ENCODE measurements at regions not wholly inside any gene's neighbourhood (a gene's known extent, or its start where the extent isn't known, plus 50 kb on each side); places are given as distances from the start of the nearest gene placed in this dataset.

- no peaks in the 10 kb centered on the region for H3K27me3 Mint-ChIP-seq
- no peak for DNase-seq (ENCODE audit: extremely low spot score, unreplicated experiment)
- no peaks in the 10 kb centered on the region for H3K36me3 Mint-ChIP-seq
- H3K4me3 Mint-ChIP-seq, result no peak overlapping the region
- H3K4me1 Mint-ChIP-seq (ENCODE audit: unreplicated experiment), result no peaks in the 10 kb centered on the region
- TF ChIP-seq, protein P1, sequence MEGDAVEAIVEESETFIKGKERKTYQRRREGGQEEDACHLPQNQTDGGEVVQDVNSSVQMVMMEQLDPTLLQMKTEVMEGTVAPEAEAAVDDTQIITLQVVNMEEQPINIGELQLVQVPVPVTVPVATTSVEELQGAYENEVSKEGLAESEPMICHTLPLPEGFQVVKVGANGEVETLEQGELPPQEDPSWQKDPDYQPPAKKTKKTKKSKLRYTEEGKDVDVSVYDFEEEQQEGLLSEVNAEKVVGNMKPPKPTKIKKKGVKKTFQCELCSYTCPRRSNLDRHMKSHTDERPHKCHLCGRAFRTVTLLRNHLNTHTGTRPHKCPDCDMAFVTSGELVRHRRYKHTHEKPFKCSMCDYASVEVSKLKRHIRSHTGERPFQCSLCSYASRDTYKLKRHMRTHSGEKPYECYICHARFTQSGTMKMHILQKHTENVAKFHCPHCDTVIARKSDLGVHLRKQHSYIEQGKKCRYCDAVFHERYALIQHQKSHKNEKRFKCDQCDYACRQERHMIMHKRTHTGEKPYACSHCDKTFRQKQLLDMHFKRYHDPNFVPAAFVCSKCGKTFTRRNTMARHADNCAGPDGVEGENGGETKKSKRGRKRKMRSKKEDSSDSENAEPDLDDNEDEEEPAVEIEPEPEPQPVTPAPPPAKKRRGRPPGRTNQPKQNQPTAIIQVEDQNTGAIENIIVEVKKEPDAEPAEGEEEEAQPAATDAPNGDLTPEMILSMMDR (conservative IDR thresholded peaks at IDR 0.05), result no peak
- peaks cover under 1% of the 10 kb centered on the region for H3K9me3 Mint-ChIP-seq
- H3K27ac Mint-ChIP-seq, result no peak overlapping the region
These were observed 862.0 kb upstream of the ID2 start for GRCh38 chr2:7819850-7820249.

DNA sequence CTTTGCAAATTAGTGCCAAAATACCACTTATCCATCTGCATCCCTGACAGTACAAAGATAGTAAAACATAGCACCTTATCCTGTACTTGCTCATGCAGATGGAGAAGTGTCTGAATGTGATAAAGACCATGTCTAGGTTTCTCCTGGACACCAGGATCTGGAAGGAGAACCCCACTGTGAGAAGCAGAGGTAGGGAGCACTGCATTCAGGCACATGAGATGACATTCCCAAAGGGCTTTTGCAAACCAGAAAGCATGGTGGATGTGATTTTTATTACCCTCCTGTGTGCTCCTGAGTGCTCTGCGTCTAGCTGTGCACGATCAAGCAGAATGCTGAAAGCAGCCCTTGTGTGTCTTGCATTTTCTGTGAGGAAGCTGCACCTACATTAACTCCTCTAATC lies 857.6 kb upstream of the ID2 start:
- Mint-ChIP-seq H3K27me3 (no peaks in the 10 kb centered on the region), H3K9me3 (no peaks in the 10 kb centered on the region), H3K27ac (no peak overlapping the region), H3K36me3 (no peaks in the 10 kb centered on the region), H3K4me1 (ENCODE audit: unreplicated experiment) (peaks cover 4% of the 10 kb centered on the region), H3K4me3 (no peak overlapping the region)
- TF ChIP-seq, protein P1 (conservative IDR thresholded peaks at IDR 0.05), result no peak
- DNase-seq (ENCODE audit: extremely low spot score, unreplicated experiment), result no peak

GRCh38 chr2:7825591-7826312 lies 856.1 kb upstream of the ID2 start:
- H3K9me3 Mint-ChIP-seq, result no peaks in the 10 kb centered on the region
- no peak for DNase-seq (ENCODE audit: extremely low spot score, unreplicated experiment)
- TF ChIP-seq, protein P1 (conservative IDR thresholded peaks at IDR 0.05), result no peak
- no peaks in the 10 kb centered on the region for H3K27me3 Mint-ChIP-seq
- H3K4me1 Mint-ChIP-seq (ENCODE audit: unreplicated experiment), result peaks cover 4% of the 10 kb centered on the region
- H3K36me3 Mint-ChIP-seq, result no peaks in the 10 kb centered on the region
- no peak overlapping the region for H3K27ac Mint-ChIP-seq
- H3K4me3 Mint-ChIP-seq, result no peak overlapping the region

GRCh38 chr2:7826656-7827055 lies 855.2 kb upstream of the ID2 start:
- DNase-seq (ENCODE audit: extremely low spot score, unreplicated experiment), result no peak
- H3K36me3 Mint-ChIP-seq, result no peaks in the 10 kb centered on the region
- no peaks in the 10 kb centered on the region for H3K9me3 Mint-ChIP-seq
- peaks cover 4% of the 10 kb centered on the region for H3K4me1 Mint-ChIP-seq (ENCODE audit: unreplicated experiment)
- TF ChIP-seq, protein P1 (conservative IDR thresholded peaks at IDR 0.05), result no peak
- H3K4me3 Mint-ChIP-seq, result no peak overlapping the region
- no peaks in the 10 kb centered on the region for H3K27me3 Mint-ChIP-seq
- H3K27ac Mint-ChIP-seq, result no peak overlapping the region

DNA sequence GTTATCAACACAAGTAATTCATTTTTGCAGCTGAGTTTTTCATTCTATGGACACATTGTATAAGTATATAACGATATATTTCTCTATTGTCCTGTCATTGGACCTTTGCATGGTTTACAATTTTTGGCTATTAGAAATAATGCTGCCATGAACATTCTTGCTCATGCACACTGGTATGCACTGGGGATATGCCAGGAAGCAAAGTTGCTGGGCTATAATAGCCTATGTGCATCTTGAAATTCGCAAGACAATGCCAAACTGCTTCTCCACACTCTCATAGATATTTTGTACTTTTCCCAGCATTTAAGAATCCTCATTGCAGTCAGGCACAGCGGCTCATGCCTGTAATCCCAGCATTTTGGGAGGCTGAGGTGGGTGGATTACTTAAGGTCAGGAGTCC lies 852.6 kb upstream of the ID2 start:
- Mint-ChIP-seq H3K4me1 (ENCODE audit: unreplicated experiment) (peaks cover 4% of the 10 kb centered on the region), H3K4me3 (no peak overlapping the region), H3K27ac (no peak overlapping the region), H3K27me3 (no peaks in the 10 kb centered on the region), H3K9me3 (no peaks in the 10 kb centered on the region), H3K36me3 (no peaks in the 10 kb centered on the region)
- TF ChIP-seq, protein P1 (conservative IDR thresholded peaks at IDR 0.05), result no peak
- no peak for DNase-seq (ENCODE audit: extremely low spot score, unreplicated experiment)

Measured in type B pancreatic cell (in vitro differentiated cells).